ENCODE measurements at regions not wholly inside any gene's neighbourhood (a gene's known extent, or its start where the extent isn't known, plus 50 kb on each side); places are given as distances from the start of the nearest gene placed in this dataset.

- DNase-seq (ENCODE audit: low read depth): peak; percentile 60
- TF ChIP-seq CTCF (IDR thresholded peaks at IDR 0.05; ENCODE audit: low read length, missing control alignments): no peak
- peak overlapping the region; percentile 24 for H3K4me3 ChIP-seq (replicated peaks; ENCODE audit: low read depth, low read length)
Observed at GRCh38 chr19:46546194-46546896, 50.7 kb upstream of the PNMA8B start.

GRCh38 chr19:46550684-46551083, 50.4 kb upstream of the CALM3 start:
- no peak for DNase-seq (ENCODE audit: low read depth)
- TF ChIP-seq CTCF (IDR thresholded peaks at IDR 0.05; ENCODE audit: low read length, missing control alignments): no peak
- H3K4me3 ChIP-seq (replicated peaks; ENCODE audit: low read depth, low read length): no peak overlapping the region

GRCh38 chr19:46551164-46551563, 50.0 kb upstream of the CALM3 start:
- no peak overlapping the region for H3K4me3 ChIP-seq (replicated peaks; ENCODE audit: low read depth, low read length)
- no peak for DNase-seq (ENCODE audit: low read depth)
- no peak for TF ChIP-seq CTCF (IDR thresholded peaks at IDR 0.05; ENCODE audit: low read length, missing control alignments)

All from fibroblast of pulmonary artery (primary cell).